Suprapubic skin (tissue), 4 donors: ENCODE measurements at regions not wholly inside any gene's neighbourhood (a gene's known extent, or its start where the extent isn't known, plus 50 kb on each side); places are given as distances from the start of the nearest gene placed in this dataset.

Experiments used
- DNase-seq, 2 donors: peaks; one replicate each; pipeline ENCODE4 v3.0.0-alpha.2; 2019; ENCODE audit warnings: low spot score in 2 of 2
- H3K27ac ChIP-seq: fragments of 200-600 bp; sonication (generic); one replicate; pipeline ENCODE4 v1.5.1; 2019
- H3K27me3 ChIP-seq: fragments of 200-600 bp; sonication (generic); one replicate; pipeline ENCODE4 v1.5.1; 2019
- H3K36me3 ChIP-seq: fragments of 200-600 bp; sonication (generic); one replicate; pipeline ENCODE4 v1.5.1; 2019
- H3K4me1 ChIP-seq: fragments of 200-600 bp; sonication (generic); one replicate; pipeline ENCODE4 v1.5.1; 2019
- H3K4me3 ChIP-seq: fragments of 200-600 bp; sonication (generic); one replicate; pipeline ENCODE4 v1.5.1; 2019; ENCODE audit warnings: mild to moderate bottlenecking
- H3K9me3 ChIP-seq: fragments of 200-600 bp; sonication (generic); one replicate; pipeline ENCODE4 v1.5.1; 2019
- EP300 ChIP-seq: sonication (generic); formaldehyde crosslinking; IDR thresholded peaks from one replicate; pipeline ENCODE4 v1.6.1; 2017; ENCODE audit warnings: antibody characterized with exemption
- POLR2A ChIP-seq, 2 donors: fragments of 450-650 bp; IDR thresholded peaks; one replicate each; pipeline ENCODE4 v1.6.1; 2017; ENCODE audit warnings: antibody characterized with exemption in 2 of 2, mild to moderate bottlenecking in 2 of 2, moderate library complexity in 2 of 2
- POLR2AphosphoS5 ChIP-seq, 3 donors: sonication (generic); formaldehyde crosslinking; IDR thresholded peaks; one replicate each; pipeline ENCODE4 v1.6.1; 2017; ENCODE audit warnings: antibody characterized with exemption in 3 of 3
- WGBS: methylation state at CpG from one replicate; pipeline ENCODE4 v1.1.5; 2018; 5-methylcytosine and 5-hydroxymethylcytosine counted together
- TF ChIP-seq, protein P1 (sequence below), 2 donors: fragments of 200-600 bp in 1 of 2; fragments of 450-650 bp in 1 of 2; sonication (generic) in 1 of 2; IDR thresholded peaks; one replicate each; pipeline ENCODE4 v1.5.1; 2016 to 2019; ENCODE audit warnings: antibody characterized with exemption in 2 of 2, mild to moderate bottlenecking in 1 of 2, moderate library complexity in 1 of 2

GRCh38 chr16:8138666-8139065 is 451.6 kb downstream of the TMEM114 start:
- no peaks in the 10 kb centered on the region for H3K4me1 ChIP-seq
- no peaks in the 10 kb centered on the region for H3K9me3 ChIP-seq
- H3K36me3 ChIP-seq, result no peaks in the 10 kb centered on the region
- no peak overlapping the region for H3K27ac ChIP-seq
- no peaks in the 10 kb centered on the region for H3K27me3 ChIP-seq
- TF ChIP-seq EP300, result no peak
- TF ChIP-seq POLR2AphosphoS5 (IDR thresholded peaks at IDR 0.05), result no peak
- TF ChIP-seq, protein P1, sequence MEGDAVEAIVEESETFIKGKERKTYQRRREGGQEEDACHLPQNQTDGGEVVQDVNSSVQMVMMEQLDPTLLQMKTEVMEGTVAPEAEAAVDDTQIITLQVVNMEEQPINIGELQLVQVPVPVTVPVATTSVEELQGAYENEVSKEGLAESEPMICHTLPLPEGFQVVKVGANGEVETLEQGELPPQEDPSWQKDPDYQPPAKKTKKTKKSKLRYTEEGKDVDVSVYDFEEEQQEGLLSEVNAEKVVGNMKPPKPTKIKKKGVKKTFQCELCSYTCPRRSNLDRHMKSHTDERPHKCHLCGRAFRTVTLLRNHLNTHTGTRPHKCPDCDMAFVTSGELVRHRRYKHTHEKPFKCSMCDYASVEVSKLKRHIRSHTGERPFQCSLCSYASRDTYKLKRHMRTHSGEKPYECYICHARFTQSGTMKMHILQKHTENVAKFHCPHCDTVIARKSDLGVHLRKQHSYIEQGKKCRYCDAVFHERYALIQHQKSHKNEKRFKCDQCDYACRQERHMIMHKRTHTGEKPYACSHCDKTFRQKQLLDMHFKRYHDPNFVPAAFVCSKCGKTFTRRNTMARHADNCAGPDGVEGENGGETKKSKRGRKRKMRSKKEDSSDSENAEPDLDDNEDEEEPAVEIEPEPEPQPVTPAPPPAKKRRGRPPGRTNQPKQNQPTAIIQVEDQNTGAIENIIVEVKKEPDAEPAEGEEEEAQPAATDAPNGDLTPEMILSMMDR (IDR thresholded peaks at IDR 0.05), result no peak
- TF ChIP-seq POLR2A (IDR thresholded peaks at IDR 0.05), result no peak
- 100% methylated on average over 1 of the region's 1 CpG for WGBS
- H3K4me3 ChIP-seq, result no peak overlapping the region
- no peak for DNase-seq

GRCh38 chr16:8137606-8138005 is 452.7 kb downstream of the TMEM114 start:
- TF ChIP-seq EP300 (no peak), POLR2A (IDR thresholded peaks at IDR 0.05) (no peak), POLR2AphosphoS5 (IDR thresholded peaks at IDR 0.05) (no peak)
- TF ChIP-seq, protein P1 (IDR thresholded peaks at IDR 0.05), result no peak
- Histone ChIP-seq H3K27me3 (no peaks in the 10 kb centered on the region), H3K27ac (no peak overlapping the region), H3K36me3 (no peaks in the 10 kb centered on the region), H3K9me3 (no peaks in the 10 kb centered on the region), H3K4me3 (no peak overlapping the region), H3K4me1 (no peaks in the 10 kb centered on the region)
- DNase-seq, result no peak
- WGBS, result 71% methylated on average over 8 of the region's 8 CpGs

GRCh38 chr16:8130197-8130596 is 460.1 kb downstream of the TMEM114 start:
- DNase-seq, result no peak
- 86% methylated on average over 4 of the region's 4 CpGs for WGBS
- Histone ChIP-seq H3K4me1 (no peaks in the 10 kb centered on the region), H3K36me3 (no peaks in the 10 kb centered on the region), H3K27me3 (no peaks in the 10 kb centered on the region), H3K4me3 (no peak overlapping the region), H3K27ac (no peak overlapping the region), H3K9me3 (no peaks in the 10 kb centered on the region)
- TF ChIP-seq, protein P1 (IDR thresholded peaks at IDR 0.05), result no peak
- TF ChIP-seq EP300, result no peak
- TF ChIP-seq POLR2AphosphoS5 (IDR thresholded peaks at IDR 0.05), result no peak
- TF ChIP-seq POLR2A (IDR thresholded peaks at IDR 0.05), result no peak

DNA sequence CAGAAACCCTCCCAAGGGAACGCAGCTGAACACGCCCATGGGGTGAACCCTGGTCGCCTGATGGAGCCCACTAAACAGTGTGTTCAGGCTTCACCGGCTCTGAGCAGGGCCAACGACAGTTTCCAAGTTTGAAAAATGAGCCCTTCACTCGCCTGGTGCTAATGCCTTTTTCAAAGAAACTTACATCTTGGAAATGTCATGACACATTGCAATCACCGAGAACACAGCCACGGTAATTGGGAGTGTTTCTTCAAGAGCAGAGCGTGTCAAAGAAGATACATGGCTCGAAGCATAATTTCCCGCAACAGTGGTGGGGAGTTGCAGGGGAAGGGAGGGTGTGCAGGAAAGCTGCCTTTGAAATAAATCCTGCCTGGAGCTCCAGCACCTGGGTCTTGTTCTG is 463.2 kb downstream of the TMEM114 start:
- Histone ChIP-seq H3K27ac (no peak overlapping the region), H3K36me3 (no peaks in the 10 kb centered on the region), H3K9me3 (no peaks in the 10 kb centered on the region), H3K4me3 (no peak overlapping the region), H3K27me3 (no peaks in the 10 kb centered on the region), H3K4me1 (no peaks in the 10 kb centered on the region)
- 57% methylated on average over 11 of the region's 11 CpGs for WGBS
- no peak for DNase-seq
- TF ChIP-seq, protein P1 (IDR thresholded peaks at IDR 0.05), result no peak
- TF ChIP-seq EP300 (no peak), POLR2AphosphoS5 (IDR thresholded peaks at IDR 0.05) (no peak), POLR2A (IDR thresholded peaks at IDR 0.05) (no peak)

DNA sequence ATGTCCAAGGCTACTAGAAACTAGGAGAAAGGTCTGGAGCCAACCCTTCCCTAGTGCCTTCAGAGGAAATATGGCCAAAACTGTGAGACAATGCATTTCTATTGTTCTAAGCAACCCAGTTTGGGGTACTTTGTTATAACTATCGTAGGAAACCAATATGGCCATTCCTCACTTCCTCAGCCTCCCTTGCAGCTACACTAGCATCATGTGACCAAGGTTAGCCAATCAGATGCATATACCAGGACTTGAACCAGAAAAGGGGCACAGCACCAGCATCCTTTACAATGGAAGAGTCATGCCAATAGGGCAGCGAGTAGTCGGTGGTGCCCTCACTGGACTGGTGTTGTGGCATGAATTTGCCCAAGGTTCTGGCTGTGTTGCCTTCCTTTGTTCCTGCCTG is 464.0 kb downstream of the TMEM114 start:
- no peak overlapping the region for H3K4me3 ChIP-seq
- H3K9me3 ChIP-seq, result no peaks in the 10 kb centered on the region
- H3K4me1 ChIP-seq, result no peaks in the 10 kb centered on the region
- H3K36me3 ChIP-seq, result no peaks in the 10 kb centered on the region
- no peaks in the 10 kb centered on the region for H3K27me3 ChIP-seq
- TF ChIP-seq POLR2AphosphoS5 (IDR thresholded peaks at IDR 0.05) (no peak), POLR2A (IDR thresholded peaks at IDR 0.05) (no peak), EP300 (no peak)
- TF ChIP-seq, protein P1 (IDR thresholded peaks at IDR 0.05), result no peak
- 92% methylated on average over 3 of the region's 3 CpGs for WGBS
- H3K27ac ChIP-seq, result no peak overlapping the region
- DNase-seq, result no peak
